H9 (cell line): ENCODE measurements at regions not wholly inside any gene's neighbourhood (a gene's known extent, or its start where the extent isn't known, plus 50 kb on each side); places are given as distances from the start of the nearest gene placed in this dataset.

Experiments used
- DNase-seq: peaks from one replicate; pipeline ENCODE4 v3.0.0-alpha.2; 2017
- H2AFZ ChIP-seq: one replicate; pipeline ENCODE4 v1.6.1; 2013; ENCODE audit warnings: mild to moderate bottlenecking, low read length, control low read depth, moderate library complexity
- H2AK5ac ChIP-seq: 2 replicates; pipeline ENCODE4 v1.6.1; 2013; ENCODE audit warnings: low read length, control low read depth, mixed read lengths; ENCODE audit not compliant: insufficient read length
- H2BK120ac ChIP-seq: one replicate; pipeline ENCODE4 v1.6.1; 2013; ENCODE audit warnings: low read depth, mild to moderate bottlenecking, low read length, control low read depth, inconsistent platforms; ENCODE audit not compliant: poor library complexity, severe bottlenecking
- H2BK12ac ChIP-seq: 2 replicates; pipeline ENCODE4 v1.6.1; 2013; ENCODE audit warnings: low read length, control low read depth, mixed read lengths, low read depth; ENCODE audit not compliant: insufficient read length
- H2BK15ac ChIP-seq: 2 replicates; pipeline ENCODE4 v1.6.1; 2013; ENCODE audit warnings: low read depth, low read length, control low read depth
- H2BK20ac ChIP-seq: one replicate; pipeline ENCODE4 v1.6.1; 2013; ENCODE audit warnings: low read depth, mild to moderate bottlenecking, low read length, control low read depth, inconsistent platforms; ENCODE audit not compliant: poor library complexity, severe bottlenecking
- H2BK5ac ChIP-seq: 2 replicates; pipeline ENCODE4 v1.6.1; 2013; ENCODE audit warnings: low read length, control low read depth, mixed read lengths; ENCODE audit not compliant: insufficient read length
- H3K14ac ChIP-seq: 2 replicates; pipeline ENCODE4 v1.6.1; 2013; ENCODE audit warnings: low read length, control low read depth; ENCODE audit not compliant: insufficient read depth
- H3K18ac ChIP-seq: 2 replicates; pipeline ENCODE4 v1.6.1; 2013; ENCODE audit warnings: low read depth, mild to moderate bottlenecking, mixed read lengths, low read length, control low read depth; ENCODE audit not compliant: insufficient read length
- H3K23ac ChIP-seq: 2 replicates; pipeline ENCODE4 v1.6.1; 2013; ENCODE audit warnings: low read length, control low read depth, mixed read lengths, low read depth; ENCODE audit not compliant: insufficient read length
- H3K23me2 ChIP-seq: 2 replicates; pipeline ENCODE4 v1.6.1; 2013; ENCODE audit warnings: low read depth, mild to moderate bottlenecking, mixed read lengths, low read length, control low read depth; ENCODE audit not compliant: insufficient read length, poor library complexity, severe bottlenecking
- H3K27ac ChIP-seq: 2 replicates; pipeline ENCODE4 v1.5.1; 2013; ENCODE audit warnings: low read length, control low read depth, mixed read lengths, low read depth; ENCODE audit not compliant: insufficient read length
- H3K27me3 ChIP-seq: 2 replicates; pipeline ENCODE4 v1.6.1; 2013; ENCODE audit warnings: low read length, control low read depth, inconsistent platforms; ENCODE audit not compliant: insufficient read depth
- H3K4ac ChIP-seq: 2 replicates; pipeline ENCODE4 v1.6.1; 2013; ENCODE audit warnings: low read depth, mild to moderate bottlenecking, control low read depth, inconsistent platforms, low read length, moderate library complexity
- H3K4me1 ChIP-seq: 2 replicates; pipeline ENCODE4 v1.6.1; 2013; ENCODE audit warnings: low read length, control low read depth, inconsistent platforms; ENCODE audit not compliant: insufficient read depth
- H3K4me2 ChIP-seq: 2 replicates; pipeline ENCODE4 v1.6.1; 2013; ENCODE audit warnings: low read length, control low read depth, mixed read lengths; ENCODE audit not compliant: insufficient read length, insufficient read depth
- H3K56ac ChIP-seq: 2 replicates; pipeline ENCODE4 v1.6.1; 2013; ENCODE audit warnings: low read depth, mild to moderate bottlenecking, mixed read lengths, low read length, control low read depth; ENCODE audit not compliant: insufficient read length
- H3K79me1 ChIP-seq: 2 replicates; pipeline ENCODE4 v1.6.1; 2013; ENCODE audit warnings: low read depth, mild to moderate bottlenecking, moderate library complexity, low read length, control low read depth, inconsistent platforms; ENCODE audit not compliant: insufficient read depth, poor library complexity, severe bottlenecking
- H3K79me2 ChIP-seq: 2 replicates; pipeline ENCODE4 v1.6.1; 2013; ENCODE audit warnings: low read length, control low read depth, inconsistent platforms; ENCODE audit not compliant: insufficient read depth
- H3K9ac ChIP-seq: 2 replicates; pipeline ENCODE4 v1.6.1; 2013; ENCODE audit warnings: low read length, control low read depth, mixed read lengths; ENCODE audit not compliant: insufficient read length; ENCODE audit errors: extremely low read depth
- H3K9me3 ChIP-seq: one replicate; pipeline ENCODE4 v1.6.1; 2013; ENCODE audit warnings: low read depth, low read length, inconsistent platforms; ENCODE audit not compliant: control insufficient read depth
- H3T11ph ChIP-seq: one replicate; pipeline ENCODE4 v1.6.1; 2013; ENCODE audit warnings: mild to moderate bottlenecking, low read length, control low read depth, inconsistent platforms
- H4K20me1 ChIP-seq: one replicate; pipeline ENCODE4 v1.6.1; 2013; ENCODE audit not compliant: control insufficient read depth, insufficient read length, insufficient read depth
- H4K5ac ChIP-seq: 2 replicates; pipeline ENCODE4 v1.6.1; 2013; ENCODE audit warnings: low read depth, mild to moderate bottlenecking, mixed read lengths, low read length, control low read depth; ENCODE audit not compliant: insufficient read length
- H4K8ac ChIP-seq: replicated peaks from 2 replicates; pipeline ENCODE4 v1.6.1; 2013; ENCODE audit warnings: low read length, control low read depth, mixed read lengths, low read depth; ENCODE audit not compliant: insufficient read length
- H4K91ac ChIP-seq: 2 replicates; pipeline ENCODE4 v1.6.1; 2013; ENCODE audit warnings: low read depth, mild to moderate bottlenecking, moderate library complexity, mixed read lengths, low read length, control low read depth; ENCODE audit not compliant: insufficient read length
- H3K27ac Mint-ChIP-seq, 3 experiments: 2 replicates in 2 of 3; 3 replicates in 1 of 3; pipeline ENCODE4 v1.8.0; 2020 to 2021; ENCODE audit warnings: mixed read lengths in 3 of 3, mild to moderate bottlenecking in 1 of 3, moderate library complexity in 1 of 3
- H3K27me3 Mint-ChIP-seq: 2 replicates; pipeline ENCODE4 v1.8.0; 2021; ENCODE audit warnings: low read depth, mild to moderate bottlenecking, moderate library complexity, mixed read lengths
- H3K36me3 Mint-ChIP-seq, 3 experiments: 2 replicates in 2 of 3; 3 replicates in 1 of 3; pipeline ENCODE4 v1.8.0; 2020 to 2021; ENCODE audit warnings: low read depth in 3 of 3, mixed read lengths in 3 of 3; ENCODE audit not compliant: insufficient read depth in 1 of 3
- H3K4me1 Mint-ChIP-seq, 2 experiments: 2 replicates each; pipeline ENCODE4 v1.8.0; 2020; ENCODE audit warnings: mixed read lengths in 2 of 2
- H3K4me3 Mint-ChIP-seq, 2 experiments: 2 replicates in 1 of 2; 3 replicates in 1 of 2; pipeline ENCODE4 v1.8.0; 2020 to 2021; ENCODE audit warnings: mild to moderate bottlenecking in 2 of 2, mixed read lengths in 2 of 2, moderate library complexity in 1 of 2
- H3K9me3 Mint-ChIP-seq, 2 experiments: 2 replicates in 1 of 2; 3 replicates in 1 of 2; pipeline ENCODE4 v1.8.0; 2020; ENCODE audit warnings: mild to moderate bottlenecking in 2 of 2, mixed read lengths in 2 of 2, moderate library complexity in 1 of 2
- WGBS: extraction: QIAGEN DNeasy Blood & Tissue Kit; methylation state at CpG from one replicate; pipeline ENCODE4 v1.1.7; 2013; ENCODE audit warnings: missing lambda C conversion rate, low lambda C conversion rate, mixed read lengths; ENCODE audit not compliant: insufficient read length; ENCODE audit errors: extremely low coverage; 5-methylcytosine and 5-hydroxymethylcytosine counted together
- TF ChIP-seq, protein P1 (sequence below): fragments of 200-600 bp; sonication (generic); conservative IDR thresholded peaks from 3 replicates; pipeline ENCODE4 v1.8.0; 2021; ENCODE audit warnings: antibody characterized with exemption, mild to moderate bottlenecking

DNA sequence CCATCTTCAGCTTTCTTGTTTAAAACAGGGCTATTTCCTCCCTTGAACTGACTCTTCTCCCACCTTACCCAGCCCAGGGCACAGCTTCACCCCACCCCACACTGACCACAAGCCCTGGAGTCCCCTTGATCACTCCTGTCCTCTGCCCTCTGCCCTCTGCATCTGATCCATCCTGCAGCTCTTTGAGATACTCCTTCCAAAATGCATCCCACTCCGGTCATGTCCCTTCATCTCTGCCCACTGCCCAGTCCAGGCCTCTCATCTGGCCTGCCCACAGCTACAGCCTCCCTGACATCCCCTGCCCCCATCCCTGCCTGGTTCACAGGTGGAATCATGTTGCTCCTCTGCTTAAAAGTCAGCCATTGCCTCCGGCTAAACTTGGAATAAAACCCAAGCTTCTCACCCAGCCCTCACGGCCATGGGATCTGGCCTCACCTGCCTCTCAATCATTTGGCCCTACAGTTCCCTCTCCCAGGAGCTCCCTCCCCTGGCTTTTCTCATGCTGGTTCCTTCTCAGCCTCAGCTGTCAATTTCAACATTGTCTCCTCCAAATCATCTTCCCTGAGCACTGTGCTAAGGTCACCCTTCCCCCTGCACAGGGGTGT lies 202.0 kb downstream of the MATN1 start:
- H3K56ac ChIP-seq: no peak overlapping the region
- no peak overlapping the region for H2BK12ac ChIP-seq
- H3K9ac ChIP-seq: no peak overlapping the region
- no peak overlapping the region for H2BK20ac ChIP-seq
- H3K27me3 ChIP-seq: no peaks in the 10 kb centered on the region
- no peak overlapping the region for H3K18ac ChIP-seq
- H3K27ac ChIP-seq: no peak overlapping the region
- no peaks in the 10 kb centered on the region for H3K9me3 Mint-ChIP-seq
- no peaks in the 10 kb centered on the region for H3K79me1 ChIP-seq
- H4K20me1 ChIP-seq: no peaks in the 10 kb centered on the region
- no peak overlapping the region for H4K5ac ChIP-seq
- H3K27me3 Mint-ChIP-seq: peaks cover 7% of the 10 kb centered on the region
- TF ChIP-seq, protein P1, sequence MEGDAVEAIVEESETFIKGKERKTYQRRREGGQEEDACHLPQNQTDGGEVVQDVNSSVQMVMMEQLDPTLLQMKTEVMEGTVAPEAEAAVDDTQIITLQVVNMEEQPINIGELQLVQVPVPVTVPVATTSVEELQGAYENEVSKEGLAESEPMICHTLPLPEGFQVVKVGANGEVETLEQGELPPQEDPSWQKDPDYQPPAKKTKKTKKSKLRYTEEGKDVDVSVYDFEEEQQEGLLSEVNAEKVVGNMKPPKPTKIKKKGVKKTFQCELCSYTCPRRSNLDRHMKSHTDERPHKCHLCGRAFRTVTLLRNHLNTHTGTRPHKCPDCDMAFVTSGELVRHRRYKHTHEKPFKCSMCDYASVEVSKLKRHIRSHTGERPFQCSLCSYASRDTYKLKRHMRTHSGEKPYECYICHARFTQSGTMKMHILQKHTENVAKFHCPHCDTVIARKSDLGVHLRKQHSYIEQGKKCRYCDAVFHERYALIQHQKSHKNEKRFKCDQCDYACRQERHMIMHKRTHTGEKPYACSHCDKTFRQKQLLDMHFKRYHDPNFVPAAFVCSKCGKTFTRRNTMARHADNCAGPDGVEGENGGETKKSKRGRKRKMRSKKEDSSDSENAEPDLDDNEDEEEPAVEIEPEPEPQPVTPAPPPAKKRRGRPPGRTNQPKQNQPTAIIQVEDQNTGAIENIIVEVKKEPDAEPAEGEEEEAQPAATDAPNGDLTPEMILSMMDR: no peak
- H2BK5ac ChIP-seq: no peak overlapping the region
- no peak overlapping the region for H3K14ac ChIP-seq
- no peak overlapping the region for H2BK120ac ChIP-seq
- H4K91ac ChIP-seq: no peak overlapping the region
- H3K23me2 ChIP-seq: no peaks in the 10 kb centered on the region
- H2AFZ ChIP-seq: no peak overlapping the region
- no peak overlapping the region for H3K4me2 ChIP-seq
- no peak overlapping the region for H3T11ph ChIP-seq
- H3K27ac Mint-ChIP-seq: peak overlapping the region in 1 of 3 experiments; percentile 64; a peak in 2 of 7 replicates
- no peaks in the 10 kb centered on the region for H3K79me2 ChIP-seq
- no peaks in the 10 kb centered on the region for H3K4me1 ChIP-seq
- no peaks in the 10 kb centered on the region for H3K36me3 Mint-ChIP-seq
- no peak overlapping the region for H3K4me3 Mint-ChIP-seq
- H2BK15ac ChIP-seq: no peak overlapping the region
- no peak overlapping the region for H3K4ac ChIP-seq
- no peak overlapping the region for H3K23ac ChIP-seq
- H3K9me3 ChIP-seq: no peaks in the 10 kb centered on the region
- H4K8ac ChIP-seq: no peak overlapping the region
- no peak for DNase-seq
- no peak overlapping the region for H2AK5ac ChIP-seq
- no CpG with 5 or more reads among the region's 3 CpGs for WGBS
- peaks cover 0 to 9% of the 10 kb centered on the region in 2 experiments; a peak in 3 of 4 replicates for H3K4me1 Mint-ChIP-seq
